Lung (tissue), 11 donors: ENCODE measurements at regions not wholly inside any gene's neighbourhood (a gene's known extent, or its start where the extent isn't known, plus 50 kb on each side); places are given as distances from the start of the nearest gene placed in this dataset.

Experiments used
- ATAC-seq: fragments of 200-7000 bp; cut with Tn5 transposase; one replicate; pipeline ENCODE4 v1.9.1; 2020; ENCODE audit warnings: moderate number of reproducible peaks; ENCODE audit not compliant: insufficient read depth, low FRiP score
- DNase-seq, 3 donors: peaks; one replicate each; pipeline ENCODE4 v3.0.0-alpha.2; 2013 to 2017
- H3K27ac ChIP-seq, 2 donors: one replicate each; pipeline ENCODE4 v1.5.1; 2013; ENCODE audit warnings: mild to moderate bottlenecking in 2 of 2, moderate library complexity in 2 of 2, control low read depth in 1 of 2, inconsistent platforms in 1 of 2, low read depth in 1 of 2, low read length in 1 of 2
- H3K27me3 ChIP-seq, 3 donors: one replicate each; pipeline ENCODE4 v1.5.1; 2013; ENCODE audit warnings: low read length in 2 of 3; ENCODE audit not compliant: control insufficient read depth in 3 of 3, insufficient read depth in 3 of 3
- H3K36me3 ChIP-seq, 4 donors: one replicate each; pipeline ENCODE4 v1.5.1; 2013; ENCODE audit warnings: low read length in 4 of 4, mild to moderate bottlenecking in 1 of 4, moderate library complexity in 1 of 4; ENCODE audit not compliant: control insufficient read depth in 4 of 4, insufficient read depth in 4 of 4
- H3K4me1 ChIP-seq, 5 donors: one replicate each; pipeline ENCODE4 v1.5.1; 2013; ENCODE audit warnings: low read length in 5 of 5, mild to moderate bottlenecking in 2 of 5, moderate library complexity in 1 of 5; ENCODE audit not compliant: control insufficient read depth in 5 of 5, insufficient read depth in 5 of 5
- H3K4me3 ChIP-seq: one replicate; pipeline ENCODE4 v1.5.1; 2013; ENCODE audit warnings: mild to moderate bottlenecking, control low read depth, moderate library complexity
- H3K9ac ChIP-seq, 2 donors: one replicate each; pipeline ENCODE4 v1.5.1; 2013; ENCODE audit warnings: low read length in 2 of 2, control low read depth in 1 of 2; ENCODE audit not compliant: insufficient read depth in 1 of 2
- H3K9me3 ChIP-seq, 4 donors: one replicate each; pipeline ENCODE4 v1.5.1; 2013; ENCODE audit warnings: low read length in 3 of 4, mild to moderate bottlenecking in 1 of 4, moderate library complexity in 1 of 4; ENCODE audit not compliant: control insufficient read depth in 4 of 4, insufficient read depth in 3 of 4
- CTCF ChIP-seq: IDR thresholded peaks from 2 replicates; pipeline ENCODE4 v1.5.1; 2012; ENCODE audit warnings: mild to moderate bottlenecking; ENCODE audit errors: control extremely low read depth, extremely low read depth
- WGBS, 2 donors: extraction: QIAGEN DNeasy Blood & Tissue Kit; methylation state at CpG; one replicate each; pipeline ENCODE4 v1.1.7; 2013; 5-methylcytosine and 5-hydroxymethylcytosine counted together
- donor health status: control.
- donor health status: control.
- donor health status: Bipolar disorder and iron deficiency.
- donor health status: healthy.
- donor health status: DM: yes; HTN: yes; CAD: no.

DNA sequence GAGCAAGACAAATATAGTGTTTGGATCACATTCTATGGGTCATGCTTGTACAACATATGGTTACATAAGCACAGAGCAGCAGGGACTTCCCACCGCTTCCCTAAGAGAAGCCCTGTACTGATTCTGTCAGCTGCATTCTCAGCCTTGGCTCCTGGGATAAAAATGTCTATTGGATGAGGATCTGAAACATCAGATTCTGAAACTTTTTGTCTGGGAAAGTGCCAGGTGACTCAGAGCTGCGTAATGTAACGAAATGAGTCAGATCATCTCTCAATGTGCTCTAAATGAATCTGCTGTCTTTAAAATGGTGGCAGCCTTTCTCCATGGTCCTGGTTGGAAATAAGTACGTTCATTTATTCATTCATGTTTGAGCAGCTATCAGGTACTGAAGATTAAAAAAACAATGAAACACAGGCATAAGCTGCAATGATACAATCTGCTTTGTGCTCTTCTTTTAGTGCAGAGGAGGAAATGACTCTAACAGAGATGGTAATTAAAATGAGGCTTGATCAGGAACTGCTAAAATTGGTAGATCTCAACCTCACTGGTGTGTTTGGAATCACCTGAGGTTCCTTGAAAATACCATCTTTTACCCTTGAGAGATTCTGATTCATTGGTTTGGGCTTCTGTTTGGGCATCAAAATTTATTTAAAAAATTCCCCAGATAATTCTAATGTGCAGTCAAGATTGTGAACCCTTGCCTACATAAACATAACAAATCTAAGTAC, 99.1 kb upstream of the NAP1L1 start:
- Histone ChIP-seq H3K27me3 (no peaks in the 10 kb centered on the region), H3K4me3 (no peak overlapping the region), H3K27ac (no peak overlapping the region), H3K36me3 (no peaks in the 10 kb centered on the region), H3K9ac (no peak overlapping the region), H3K4me1 (no peaks in the 10 kb centered on the region), H3K9me3 (no peaks in the 10 kb centered on the region)
- WGBS, 2 donors = 53 to 58% methylated on average over 4 of the region's 4 CpGs
- ATAC-seq = peak; percentile 51
- peak in 1 of 3 donors; percentile 36 for DNase-seq
- no peak for TF ChIP-seq CTCF

GRCh38 chr12:76180401-76181277, 96.2 kb upstream of the NAP1L1 start:
- H3K4me1 ChIP-seq = peaks cover 0 to 3% (median 0%) of the 10 kb centered on the region in 5 donors
- DNase-seq (no peak), ATAC-seq (no peak)
- H3K4me3 ChIP-seq = no peak overlapping the region
- no peaks in the 10 kb centered on the region for H3K36me3 ChIP-seq
- H3K27ac ChIP-seq = no peak overlapping the region
- WGBS, 2 donors = 94 to 100% methylated on average over 4 of the region's 4 CpGs
- no peak for TF ChIP-seq CTCF
- no peaks in the 10 kb centered on the region for H3K27me3 ChIP-seq
- no peak overlapping the region for H3K9ac ChIP-seq
- H3K9me3 ChIP-seq = no peaks in the 10 kb centered on the region

- peaks cover 0 to 3% (median 0%) of the 10 kb centered on the region in 5 donors for H3K4me1 ChIP-seq
- no peak overlapping the region for H3K4me3 ChIP-seq
- 97% methylated on average over 3 of the region's 3 CpGs for WGBS, 2 donors
- no peak for DNase-seq
- ATAC-seq = no peak
- no peaks in the 10 kb centered on the region for H3K27me3 ChIP-seq
- no peak overlapping the region for H3K27ac ChIP-seq
- H3K9ac ChIP-seq = no peak overlapping the region
- no peaks in the 10 kb centered on the region for H3K9me3 ChIP-seq
- H3K36me3 ChIP-seq = no peaks in the 10 kb centered on the region
- no peak for TF ChIP-seq CTCF
Observed at GRCh38 chr12:76178452-76178851, 94.0 kb upstream of the NAP1L1 start.
